ENCODE measurements at regions not wholly inside any gene's neighbourhood (a gene's known extent, or its start where the extent isn't known, plus 50 kb on each side); places are given as distances from the start of the nearest gene placed in this dataset.
"Not testable (repeated sequence)": the region's sequence is repeated elsewhere in the genome, so short reads cannot be mapped to it uniquely, and the experiment has no call there.

DNA sequence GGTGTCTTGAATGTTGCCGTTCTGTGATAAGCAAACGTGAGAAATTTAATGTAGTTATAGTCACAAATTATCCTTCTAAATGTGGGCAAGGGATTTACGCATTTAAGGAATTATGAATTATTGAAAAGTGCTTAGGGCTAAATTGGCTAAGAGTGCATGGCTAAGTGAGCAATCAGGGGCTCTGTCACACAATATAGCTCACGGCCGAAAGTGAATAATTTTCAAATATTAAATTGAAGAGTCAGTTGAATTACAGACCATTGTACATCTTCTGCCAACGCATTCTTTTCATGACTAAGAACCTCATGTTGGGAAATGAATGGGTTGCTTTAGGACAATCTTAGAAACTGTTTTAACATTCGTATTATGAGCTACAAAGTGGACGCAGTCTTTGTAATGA is 1832.9 kb upstream of the LRRTM1 start:
- no peak for DNase-seq

DNA sequence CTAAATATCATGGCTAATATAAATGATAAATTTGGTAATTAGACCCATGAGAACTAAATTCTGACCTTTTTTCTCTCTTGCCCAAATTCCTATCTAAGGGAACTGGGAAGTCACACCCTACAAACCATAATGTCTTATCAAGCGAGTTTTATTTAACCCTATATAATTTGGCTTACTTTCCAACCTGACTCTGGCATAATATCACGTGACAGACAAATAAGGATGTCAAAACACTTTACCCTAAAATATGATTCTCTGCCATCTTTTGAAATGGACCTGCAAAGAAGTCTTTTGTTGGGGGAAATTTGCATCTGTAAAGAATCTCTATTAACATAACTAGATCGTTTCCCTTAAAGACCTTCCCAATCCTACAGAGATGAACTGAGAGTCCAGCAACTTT is 1823.5 kb upstream of the LRRTM1 start:
- DNase-seq = no peak

DNA sequence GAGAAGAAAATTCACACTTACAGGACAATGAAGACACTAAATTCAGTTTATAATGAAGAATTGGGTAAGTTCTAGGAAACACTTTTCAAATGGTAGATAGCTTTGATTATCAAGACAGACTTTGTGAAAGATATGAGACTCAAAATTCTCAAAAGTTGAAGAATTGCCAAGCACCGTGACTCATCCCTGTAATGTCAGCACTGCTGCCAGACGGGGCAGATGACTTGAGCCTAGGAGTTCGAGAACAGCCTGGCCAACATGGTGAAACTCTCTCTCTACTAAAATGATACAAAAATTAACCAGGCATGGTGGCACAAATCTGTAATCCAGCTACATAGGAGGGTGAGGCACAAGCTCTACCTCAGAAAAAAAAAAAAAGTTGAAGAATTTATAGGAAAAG is 1820.1 kb upstream of the LRRTM1 start:
- DNase-seq = no peak

DNA sequence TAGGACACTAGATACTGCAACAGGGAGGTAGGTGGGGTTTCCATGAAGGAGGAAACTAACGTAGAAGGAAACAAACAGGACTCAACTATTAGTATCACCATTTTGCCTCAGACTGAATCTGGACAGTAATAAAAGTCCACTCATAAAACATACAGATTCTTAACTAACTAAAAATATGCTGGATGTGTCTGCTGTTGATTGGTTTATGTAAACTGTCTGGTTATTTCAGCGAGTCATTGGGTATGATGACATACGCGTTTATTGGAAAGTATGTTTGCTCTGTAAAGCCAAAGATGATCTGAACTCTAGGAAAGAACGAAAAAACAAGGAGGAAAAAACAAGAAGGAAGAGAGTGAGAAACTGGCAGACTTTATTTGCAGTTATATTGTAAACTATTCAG is 1816.1 kb upstream of the LRRTM1 start:
- DNase-seq = no peak

DNA sequence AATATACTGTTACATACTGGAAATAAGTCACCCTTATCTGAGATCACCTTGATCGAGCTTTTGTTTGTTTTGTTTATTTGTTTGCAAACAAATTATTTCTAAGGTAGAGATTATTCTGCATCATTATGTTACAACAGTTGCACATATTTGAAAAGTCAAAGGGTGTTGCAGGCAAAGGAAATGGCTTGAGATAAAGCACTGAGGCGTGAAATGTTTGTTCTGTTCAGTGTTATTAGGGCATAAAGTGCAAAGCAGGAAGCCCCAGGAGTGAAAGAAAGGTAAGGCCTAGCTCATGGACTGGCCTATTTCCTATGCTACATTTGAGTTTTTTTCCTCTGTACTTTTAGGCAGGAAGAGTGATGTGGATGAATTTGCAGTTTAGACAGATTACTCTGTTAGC is 1815.6 kb upstream of the LRRTM1 start:
- DNase-seq = no peak

DNA sequence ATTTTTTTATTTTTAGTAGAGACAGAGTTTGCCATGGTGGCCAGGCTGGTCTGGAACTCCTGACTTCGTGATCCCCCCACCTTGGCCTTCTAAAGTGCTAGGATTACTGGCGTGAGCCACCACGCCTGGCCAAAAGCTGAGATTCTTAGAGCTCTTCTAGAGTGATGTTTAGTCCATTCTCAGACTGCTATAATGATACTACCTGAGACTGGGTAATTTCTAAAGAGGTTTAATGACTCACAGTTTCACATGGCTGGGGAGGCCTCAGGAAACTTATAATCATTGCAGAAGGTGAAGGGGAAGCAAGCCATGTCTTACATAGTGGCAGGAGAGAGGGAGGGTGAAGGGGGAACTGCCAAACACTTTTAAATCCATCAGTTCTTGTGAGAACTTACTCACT is 1804.9 kb upstream of the LRRTM1 start:
- DNase-seq = no peak

DNA sequence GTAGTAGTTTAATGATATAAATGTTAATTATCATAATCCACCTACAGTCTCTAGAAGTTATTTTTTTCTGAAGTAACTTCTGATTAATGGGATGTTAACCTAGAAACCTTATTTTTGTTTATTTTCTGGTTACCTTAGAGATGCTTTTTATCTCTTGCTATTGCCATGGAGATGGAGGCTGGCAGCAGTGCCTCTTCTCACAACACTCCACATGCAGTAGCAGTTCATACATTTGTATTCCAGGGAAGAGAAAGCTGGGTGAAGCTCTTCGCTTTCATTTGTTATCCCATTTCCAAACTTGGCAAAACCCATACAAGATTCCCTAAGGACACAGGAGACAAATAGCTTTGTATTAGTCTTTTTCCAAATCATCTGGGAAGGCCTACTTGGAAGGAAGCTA is 1794.1 kb upstream of the LRRTM1 start:
- no peak for DNase-seq

DNA sequence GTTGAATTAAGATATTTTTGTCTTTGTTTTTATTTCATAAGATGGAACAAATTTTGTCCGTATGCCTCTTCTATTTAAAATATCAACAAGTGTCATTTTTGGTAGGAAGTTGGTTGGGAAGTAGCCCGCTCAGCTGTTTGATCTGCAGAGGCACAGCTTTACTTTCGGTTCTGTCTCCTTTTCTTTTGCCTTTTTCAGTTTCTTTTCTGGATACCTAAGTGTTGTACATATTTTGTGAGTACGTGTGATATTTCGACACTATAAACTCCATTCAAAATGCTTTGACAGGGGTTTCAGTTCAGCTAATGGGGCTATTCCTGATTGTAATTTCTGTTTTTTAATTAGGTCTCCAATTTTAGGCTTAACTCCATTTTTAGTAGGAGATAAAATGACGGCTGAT is 1785.0 kb upstream of the LRRTM1 start:
- no peak for DNase-seq

DNA sequence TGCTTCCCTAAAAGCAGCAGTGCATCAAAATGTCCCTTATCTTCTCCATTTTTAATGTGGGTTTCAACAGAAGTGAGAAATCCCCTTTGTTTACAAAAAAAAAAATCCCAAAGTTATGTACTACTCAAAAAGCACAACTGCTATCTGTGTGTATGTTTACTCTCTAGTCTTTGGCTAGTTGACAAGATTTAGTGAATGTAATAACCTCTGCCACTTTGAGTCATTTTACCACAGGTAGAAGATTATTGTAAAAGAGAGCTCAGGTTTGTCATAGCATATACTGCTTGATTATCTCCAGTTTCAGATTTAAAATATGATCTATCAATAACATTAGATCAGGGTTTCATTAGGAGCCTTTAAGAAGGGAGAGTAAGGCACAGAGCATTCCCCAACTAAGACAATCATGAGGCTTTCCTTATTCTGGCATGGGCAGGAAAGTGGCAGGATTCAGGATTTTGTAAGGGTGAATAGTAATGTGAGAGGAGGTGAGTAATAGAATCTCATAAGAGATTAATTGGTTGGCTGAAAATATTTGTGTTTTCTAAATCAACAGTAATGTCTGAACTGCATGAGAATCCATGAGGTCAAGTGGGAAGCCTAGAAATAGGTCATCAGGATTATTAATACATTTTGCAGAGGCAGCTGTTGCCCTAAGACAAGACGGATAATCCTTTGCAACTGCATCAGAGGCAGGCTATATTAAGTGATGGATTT is 1780.3 kb upstream of the LRRTM1 start:
- DNase-seq = no peak

DNA sequence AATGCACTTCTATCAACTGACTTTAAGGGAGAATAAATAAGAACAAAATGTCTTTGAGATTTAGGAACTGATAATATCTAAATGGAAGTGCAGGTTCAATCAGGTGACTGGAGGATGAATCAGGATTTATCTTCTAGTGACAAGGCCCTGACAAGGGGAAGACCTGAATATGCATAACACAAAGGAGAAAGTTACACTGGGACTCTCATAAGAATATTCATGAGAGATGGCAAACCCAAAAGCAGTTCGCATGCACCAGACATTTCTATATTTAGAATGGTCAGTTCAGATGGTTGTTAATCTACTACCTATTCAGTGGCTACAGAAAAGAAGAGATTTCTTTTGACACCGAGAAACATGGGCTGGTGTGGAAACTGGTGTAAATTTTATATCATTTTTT is 1771.3 kb upstream of the LRRTM1 start:
- no peak for DNase-seq

DNA sequence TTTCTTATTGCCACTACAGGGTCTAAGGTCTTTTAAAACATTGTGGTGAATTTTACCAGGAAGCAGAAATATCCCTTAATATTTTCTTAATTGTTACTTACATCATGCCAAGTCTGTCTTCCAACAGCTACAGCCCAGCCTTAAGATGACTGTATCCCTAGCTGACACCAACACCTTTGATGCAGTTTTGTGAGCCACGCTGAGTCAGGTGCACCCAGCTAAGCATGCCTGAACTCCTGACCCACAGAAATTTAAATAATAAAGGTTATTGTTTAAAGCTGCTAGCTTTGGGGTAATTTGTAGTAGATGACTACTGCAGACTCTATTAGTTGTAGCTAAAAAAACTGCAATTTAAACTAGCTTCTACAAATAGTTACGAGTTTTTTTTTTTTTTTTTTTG is 1757.9 kb upstream of the LRRTM1 start:
- DNase-seq = no peak

DNA sequence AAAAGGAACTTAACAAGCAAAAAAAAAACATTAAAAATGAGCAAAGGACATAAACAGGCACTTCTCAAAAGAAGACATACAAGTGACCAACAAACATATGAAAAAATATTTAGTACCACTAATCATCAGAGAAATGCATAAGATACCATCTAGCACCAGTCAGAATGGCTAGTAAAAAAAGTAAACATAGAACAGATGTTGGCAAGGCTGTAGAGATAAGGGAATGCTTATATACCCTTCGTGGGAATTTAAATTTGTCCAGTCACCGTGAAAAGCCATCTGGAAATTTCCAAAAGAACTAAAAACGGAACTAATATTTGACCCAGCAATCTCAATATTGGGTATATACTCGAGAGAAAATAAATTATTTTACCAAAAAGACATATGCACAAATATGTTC is 1751.3 kb upstream of the LRRTM1 start:
- no peak for DNase-seq

DNA sequence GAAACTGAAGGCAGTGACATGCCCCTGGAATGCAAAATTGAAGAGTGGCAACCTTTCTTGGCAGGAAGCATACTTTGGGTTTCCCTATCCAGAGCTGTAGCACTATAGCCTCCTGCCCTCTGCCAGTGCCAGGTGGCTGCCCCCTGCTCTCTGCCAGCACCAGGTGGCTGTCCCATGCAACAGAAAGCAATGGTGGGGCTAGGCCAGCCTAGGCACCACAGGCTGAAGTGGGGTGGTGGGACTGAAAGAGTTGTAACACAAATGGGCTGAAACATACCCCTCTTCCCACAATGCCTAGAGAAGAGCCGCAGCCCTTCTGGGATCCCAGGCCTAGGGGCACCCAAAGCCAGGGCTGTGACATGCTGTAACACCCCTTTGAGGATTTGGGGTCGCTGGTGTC is 1739.3 kb upstream of the LRRTM1 start:
- no peak for DNase-seq

DNA sequence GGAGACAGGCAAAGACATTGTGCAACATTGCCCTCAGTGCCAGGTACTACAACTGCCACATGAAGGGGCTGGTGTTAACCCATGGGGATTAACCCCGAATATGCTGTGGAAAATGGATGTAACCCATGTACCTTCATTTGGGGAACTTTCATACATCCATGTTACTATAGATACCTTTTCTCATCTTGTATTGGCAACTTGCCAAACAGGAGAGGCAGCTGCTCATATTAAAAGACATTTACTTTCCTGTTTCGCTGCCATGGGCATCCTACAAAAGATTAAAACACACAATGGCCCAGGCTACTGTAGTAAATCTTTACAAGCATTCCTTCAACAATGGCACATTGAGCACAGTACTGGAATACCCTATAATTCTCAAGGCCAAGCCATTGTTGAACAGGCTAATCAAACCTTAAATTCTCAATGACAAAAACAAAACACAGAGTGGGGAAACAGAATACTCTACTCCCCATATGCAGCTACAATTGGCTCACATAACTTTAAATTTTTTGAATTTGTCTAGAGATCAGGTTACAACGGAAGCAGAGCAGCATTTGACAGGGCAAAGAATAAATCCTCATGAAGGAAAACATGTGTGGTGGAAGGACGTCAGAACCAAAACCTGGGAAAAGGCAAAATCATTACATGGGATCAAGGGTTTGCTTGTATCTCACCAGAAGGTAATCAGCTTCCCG is 1723.5 kb upstream of the LRRTM1 start:
- DNase-seq = no peak

DNA sequence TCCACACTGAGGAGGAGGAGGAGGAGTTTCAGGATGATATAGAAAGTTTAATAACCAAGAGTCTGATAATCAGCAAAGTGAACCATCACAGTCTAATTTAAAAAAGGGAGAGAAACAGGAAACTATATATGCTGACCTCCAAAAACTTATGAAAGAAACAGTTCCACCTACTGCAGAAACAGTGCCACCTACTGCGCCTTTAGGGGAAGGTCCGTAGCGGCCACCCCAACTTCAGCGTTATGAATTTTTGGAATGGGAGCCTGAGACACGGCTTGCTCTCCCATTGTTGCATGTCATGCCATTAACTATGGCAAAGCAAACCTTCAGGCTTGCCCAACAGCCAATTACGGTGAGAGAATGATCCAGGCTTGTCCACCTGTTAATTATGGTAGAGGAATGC is 1719.2 kb upstream of the LRRTM1 start:
- no peak for DNase-seq

DNA sequence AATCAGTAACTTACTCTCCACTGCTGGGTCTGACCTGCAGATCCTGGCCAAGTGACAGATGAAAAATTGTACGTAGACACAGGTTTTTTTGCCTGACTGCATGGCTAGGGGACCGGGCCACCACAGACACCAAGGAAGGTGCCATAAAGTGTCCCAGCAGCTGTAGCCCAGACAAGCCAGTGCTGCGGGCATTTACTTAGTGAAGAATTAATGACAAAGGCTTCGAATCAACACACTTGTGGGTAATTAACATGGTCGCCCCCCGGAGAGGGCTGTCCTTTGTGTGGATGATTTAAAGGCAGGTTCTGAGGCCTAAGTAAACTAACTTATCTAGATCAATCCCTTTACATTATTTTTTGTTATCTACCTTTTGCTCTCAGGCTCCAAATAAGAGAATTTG is 1709.1 kb upstream of the LRRTM1 start:
- DNase-seq = no peak

DNA sequence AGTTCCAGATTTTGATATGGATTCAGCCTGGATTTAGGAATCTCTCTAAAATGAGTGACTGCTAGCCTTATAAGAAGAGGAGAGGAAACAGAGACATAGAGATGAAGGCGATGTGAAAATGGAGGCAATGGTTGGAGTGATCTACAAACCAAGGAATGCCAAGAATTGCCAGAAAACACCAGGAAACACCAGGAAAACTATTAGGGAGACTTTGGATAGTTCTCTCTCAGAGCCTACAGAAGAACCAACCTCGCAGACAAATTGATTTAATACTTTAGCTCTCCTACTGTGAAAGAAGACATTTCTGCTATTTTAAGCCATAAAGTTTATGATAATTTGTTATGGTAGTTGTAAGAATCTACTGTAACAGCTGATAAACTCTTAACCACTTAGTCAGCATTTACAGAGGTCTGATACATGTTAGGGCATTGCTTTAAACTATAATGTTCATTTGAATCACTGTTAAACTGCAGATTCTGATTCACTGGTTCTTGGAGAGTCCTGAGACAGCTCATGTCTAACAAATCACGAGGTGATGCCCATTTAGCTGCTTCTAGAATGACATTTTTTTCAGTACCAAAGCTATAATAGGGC is 1702.6 kb upstream of the LRRTM1 start:
- DNase-seq = no peak

DNA sequence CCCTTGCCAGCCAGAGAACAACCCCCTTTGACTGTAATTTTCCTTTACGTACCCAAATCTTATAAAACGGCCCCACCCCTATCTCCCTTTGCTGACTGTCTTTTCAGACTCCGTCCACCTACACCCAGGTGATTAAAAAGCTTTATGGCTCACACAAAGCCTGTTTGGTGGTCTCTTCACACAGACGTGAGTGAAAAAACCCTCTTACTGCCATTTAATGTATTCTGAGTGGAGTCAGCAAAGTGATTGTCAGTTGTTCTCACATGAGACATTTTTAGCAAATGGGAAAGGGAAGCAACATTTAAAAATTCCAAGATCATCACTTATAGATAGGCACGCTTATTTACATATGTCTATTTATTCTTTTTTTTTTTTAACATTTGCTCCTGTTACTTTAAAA is 1701.3 kb upstream of the LRRTM1 start:
- not testable (repeated sequence) for DNase-seq

DNA sequence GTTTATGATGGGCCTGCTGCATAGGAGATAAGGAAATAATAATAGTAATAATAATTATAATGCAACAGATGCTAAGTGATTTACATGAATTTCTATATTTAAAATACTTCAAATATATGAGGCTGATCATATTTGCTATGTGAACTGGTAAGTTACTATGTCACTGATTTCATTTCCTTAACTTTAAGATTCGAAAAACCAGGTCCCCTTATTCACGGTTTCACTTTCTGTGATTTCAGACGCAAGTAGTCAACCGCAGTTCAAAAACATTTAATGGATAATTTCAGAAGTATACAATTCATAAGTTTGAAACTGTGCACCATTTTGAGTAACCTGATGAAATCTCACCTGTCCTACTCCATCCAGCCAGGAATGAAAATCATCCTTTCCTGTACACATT is 1697.1 kb upstream of the LRRTM1 start:
- no peak for DNase-seq

DNA sequence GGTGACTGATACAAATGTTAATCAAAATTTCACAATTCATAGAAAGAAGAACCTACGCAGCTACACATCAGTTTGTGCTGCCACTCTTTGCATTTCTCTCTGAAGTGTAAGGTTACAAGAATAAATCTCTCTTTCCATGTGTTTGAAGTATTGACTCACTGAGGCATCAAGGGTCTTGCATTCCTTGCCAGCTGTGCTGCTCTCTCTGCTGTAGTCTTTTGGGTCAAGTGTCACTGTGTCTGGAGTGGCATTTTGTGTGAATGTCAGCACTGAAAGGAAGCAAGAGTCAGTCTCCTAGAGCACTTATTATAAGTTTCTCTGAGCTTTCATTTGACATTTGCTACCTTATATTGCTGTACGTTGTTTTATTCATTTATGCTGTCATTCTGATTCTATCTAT is 1696.1 kb upstream of the LRRTM1 start:
- DNase-seq = no peak

DNA sequence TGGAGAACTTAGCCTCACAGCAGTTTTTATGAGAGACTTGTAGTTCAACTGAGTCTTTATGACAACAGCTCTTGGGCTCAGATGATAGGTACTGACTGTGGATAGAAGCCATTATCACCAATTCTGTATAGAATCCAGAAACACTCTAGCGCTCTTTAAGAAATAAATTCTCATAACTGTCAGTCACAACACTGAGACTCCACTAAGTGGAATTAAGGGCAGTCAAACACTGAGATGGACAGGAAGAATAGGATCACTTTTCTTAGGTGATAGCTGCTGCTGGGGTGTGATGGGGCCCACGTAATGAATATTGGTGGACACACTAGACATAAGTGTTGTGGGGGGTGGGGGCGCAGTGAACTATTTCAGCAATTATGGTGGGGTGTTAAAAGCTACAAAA is 1691.8 kb upstream of the LRRTM1 start:
- DNase-seq = no peak

DNA sequence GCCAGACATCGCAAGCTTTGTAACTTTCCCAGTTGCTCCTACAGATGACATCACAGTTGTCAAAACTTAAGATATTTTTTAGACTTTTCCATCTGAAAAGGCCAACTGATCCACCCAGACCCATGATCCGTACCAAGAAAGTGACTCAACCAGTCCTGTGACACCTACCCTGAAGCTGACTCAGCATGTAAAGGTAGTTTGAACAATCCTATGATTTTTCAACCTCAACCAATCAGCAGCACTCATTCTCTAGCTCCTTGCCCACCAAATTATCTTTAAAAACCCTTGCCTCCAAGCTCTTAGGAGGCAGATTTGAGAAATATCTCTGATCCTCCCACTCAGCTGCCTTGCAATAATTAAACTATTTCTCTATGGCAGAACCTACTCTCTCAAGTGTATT is 1686.7 kb upstream of the LRRTM1 start:
- DNase-seq = no peak

DNA sequence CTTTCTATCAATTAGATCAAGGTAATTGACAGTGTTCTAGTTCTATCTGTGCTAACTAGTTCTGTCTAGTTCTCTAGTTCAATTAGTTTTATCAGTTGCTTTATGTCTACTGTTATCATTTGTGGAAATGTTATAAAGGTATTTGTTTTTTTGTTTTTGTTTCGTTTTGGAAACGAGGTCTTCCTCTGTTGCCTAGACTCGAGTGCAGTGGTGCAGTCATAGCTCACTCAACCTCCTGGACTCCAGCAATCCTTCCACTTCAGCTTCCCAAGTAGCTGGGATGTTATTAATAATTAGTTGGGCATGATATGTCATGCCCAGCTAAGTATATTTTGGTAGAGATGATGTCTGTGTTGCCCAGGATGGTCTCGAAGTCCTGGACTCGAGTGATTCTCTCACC is 1682.8 kb upstream of the LRRTM1 start:
- no peak for DNase-seq

DNA sequence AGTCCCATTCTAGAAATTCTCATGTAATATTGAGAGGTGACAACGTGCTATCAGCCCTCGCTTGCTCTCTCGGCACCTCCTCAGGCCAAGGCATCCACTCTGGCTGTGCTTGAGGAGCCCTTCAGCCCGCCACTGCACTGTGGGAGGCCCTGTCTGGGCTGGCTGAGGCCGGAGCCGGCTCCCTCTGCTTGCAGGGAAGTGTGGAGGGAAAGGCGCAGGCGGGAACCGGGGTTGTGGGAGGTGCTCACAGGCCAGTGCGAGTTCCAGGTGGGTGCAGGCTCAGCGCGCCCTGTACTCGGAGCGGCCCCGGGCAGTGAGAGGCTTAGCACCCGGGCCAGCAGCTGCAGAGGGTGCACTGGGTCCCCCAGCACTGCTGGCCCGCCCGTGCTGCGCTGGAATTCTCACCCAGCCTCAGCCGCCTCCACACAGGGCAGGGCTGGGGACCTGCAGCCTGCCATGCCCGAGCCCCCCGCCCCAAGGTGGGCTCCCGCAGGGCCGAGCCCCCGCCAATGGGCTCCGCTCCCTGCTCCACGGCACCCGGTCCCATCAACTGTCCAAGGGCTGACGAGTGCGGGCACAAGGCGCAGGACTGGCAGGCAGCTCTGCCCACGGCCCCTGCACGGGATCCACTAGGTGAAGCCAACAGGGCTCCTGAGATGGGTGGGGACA is 1680.6 kb upstream of the LRRTM1 start:
- DNase-seq = no peak

Measured in GDM1 (cell line).